ENCODE measurements at regions not wholly inside any gene's neighbourhood (a gene's known extent, or its start where the extent isn't known, plus 50 kb on each side); places are given as distances from the start of the nearest gene placed in this dataset.
A peak's percentile ranks its signal among the peaks of the same experiment; 100 is the strongest.

DNA sequence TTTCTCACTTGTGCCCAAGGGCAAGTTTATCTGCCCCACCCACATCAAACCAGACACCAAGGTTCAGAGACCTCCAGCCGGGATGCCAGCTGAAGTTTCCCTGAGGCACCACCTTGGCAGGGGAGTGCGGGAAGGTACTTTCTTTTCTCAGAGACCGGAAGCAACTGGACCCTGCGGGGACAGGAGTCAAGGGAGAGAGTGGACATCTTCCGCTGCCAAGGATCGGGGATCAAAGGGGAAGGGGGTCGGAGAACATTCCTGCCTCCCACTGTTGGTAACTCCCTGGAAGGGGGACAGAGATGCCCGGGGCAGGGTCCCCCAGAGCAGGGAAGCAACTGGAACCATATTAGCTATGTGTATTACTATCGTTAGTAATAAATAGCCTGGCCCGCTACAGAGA lies 161.8 kb downstream of the DICER1 start:
- DNase-seq (ENCODE audit: low spot score): no peak

DNA sequence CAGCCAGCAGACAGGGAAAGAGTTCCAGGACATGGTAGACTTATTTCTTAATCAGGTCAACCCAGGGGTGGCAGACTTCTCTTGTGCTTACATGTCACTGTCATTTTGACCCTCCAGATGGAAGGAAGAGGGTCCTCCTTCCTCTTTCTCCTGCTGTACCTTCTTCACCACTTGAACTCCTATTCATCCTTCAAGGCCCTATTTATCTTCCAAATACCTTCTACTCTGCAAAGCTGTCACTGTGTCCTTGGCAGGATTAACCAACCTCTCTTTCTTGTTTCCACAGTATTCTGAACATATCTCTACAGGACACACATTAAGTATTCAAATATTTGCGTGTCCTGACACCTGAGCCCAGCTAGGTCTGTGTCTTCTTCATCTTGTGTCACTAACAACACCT lies 163.1 kb downstream of the DICER1 start:
- DNase-seq (ENCODE audit: low spot score): no peak

GRCh38 chr14:94992046-94992445 lies 165.3 kb downstream of the DICER1 start:
- no peak for DNase-seq (ENCODE audit: low spot score)

DNA sequence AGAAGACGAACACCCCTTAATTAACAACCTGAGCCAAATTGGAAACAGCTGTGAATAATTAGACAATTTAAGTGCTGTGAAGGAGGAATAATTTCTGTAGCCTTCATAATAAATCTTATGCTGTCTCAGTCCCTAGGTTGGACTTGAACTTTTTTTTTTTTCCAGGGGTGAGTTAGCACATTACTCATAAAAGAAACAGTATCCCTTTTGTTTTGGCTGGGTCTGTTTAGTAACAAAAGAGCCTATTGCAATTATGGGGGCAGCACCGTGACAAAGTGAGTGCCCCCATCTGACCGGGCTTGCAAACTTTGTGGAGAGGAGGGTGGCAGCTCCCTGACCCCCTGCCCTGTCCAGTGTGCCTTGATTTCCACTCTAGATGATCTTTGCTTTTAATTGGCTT lies 167.4 kb downstream of the DICER1 start:
- DNase-seq (ENCODE audit: low spot score): no peak

DNA sequence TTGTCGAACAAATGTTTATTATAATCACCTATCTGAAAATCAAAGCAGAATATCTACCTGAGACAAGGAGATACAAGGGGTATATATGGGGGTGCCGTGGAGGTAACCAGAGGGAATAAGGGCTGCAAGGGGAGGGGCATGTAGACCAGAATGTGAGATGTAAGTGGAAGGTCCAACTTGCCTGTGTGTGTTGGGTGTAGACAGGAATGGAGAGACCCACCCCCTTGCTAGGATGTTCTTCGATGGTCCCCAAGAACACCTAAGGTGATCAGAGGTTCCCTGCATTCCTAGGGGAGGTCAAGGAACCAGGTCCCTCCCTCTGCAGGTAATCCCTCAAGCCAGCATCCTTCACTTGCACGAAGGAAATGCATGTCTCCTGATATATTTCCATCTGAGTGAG lies 167.9 kb downstream of the DICER1 start:
- DNase-seq (ENCODE audit: low spot score): no peak

GRCh38 chr14:94987409-94987808 lies 169.9 kb downstream of the DICER1 start:
- no peak for DNase-seq (ENCODE audit: low spot score)

DNA sequence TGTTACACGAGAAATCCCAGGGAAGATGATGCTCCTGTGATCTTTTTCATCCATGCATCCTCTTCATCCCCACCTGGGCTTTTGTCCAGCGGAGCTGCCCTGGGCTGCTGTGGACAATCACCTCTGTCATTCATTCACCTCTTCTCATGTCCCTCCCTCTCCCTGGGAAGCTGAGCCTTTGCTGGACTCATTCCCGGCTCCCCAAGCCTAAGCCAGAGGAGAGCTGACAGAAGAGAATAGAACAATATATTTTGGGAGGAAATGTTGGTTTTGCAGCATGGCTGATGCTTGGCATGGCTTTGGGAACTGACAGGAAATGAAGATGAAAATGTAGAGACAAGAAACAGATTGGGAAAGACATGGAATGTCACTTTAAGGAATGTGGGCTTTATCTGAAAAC lies 177.4 kb downstream of the DICER1 start:
- no peak for DNase-seq (ENCODE audit: low spot score)

GRCh38 chr14:94977016-94977415 lies 180.3 kb downstream of the DICER1 start:
- DNase-seq (ENCODE audit: low spot score): no peak

GRCh38 chr14:94975366-94975765 lies 182.0 kb downstream of the DICER1 start:
- no peak for DNase-seq (ENCODE audit: low spot score)

GRCh38 chr14:94974893-94975292 lies 182.4 kb downstream of the DICER1 start:
- no peak for DNase-seq (ENCODE audit: low spot score)

- no peak for DNase-seq (ENCODE audit: low spot score)
These were observed 182.9 kb downstream of the DICER1 start for GRCh38 chr14:94974422-94974821.

GRCh38 chr14:94971750-94972149 lies 185.6 kb downstream of the DICER1 start:
- peak; percentile 46 for DNase-seq (ENCODE audit: low spot score)

GRCh38 chr14:94970941-94971730 lies 186.2 kb downstream of the DICER1 start:
- no peak for DNase-seq (ENCODE audit: low spot score)

- no peak for DNase-seq (ENCODE audit: low spot score)
These were observed 187.6 kb downstream of the DICER1 start for GRCh38 chr14:94969766-94970165.

- no peak for DNase-seq (ENCODE audit: low spot score)
These were observed 190.5 kb downstream of the DICER1 start for GRCh38 chr14:94966868-94967267.

GRCh38 chr14:94966344-94966743 lies 191.0 kb downstream of the DICER1 start:
- DNase-seq (ENCODE audit: low spot score): no peak

- no peak for DNase-seq (ENCODE audit: low spot score)
These were observed 191.6 kb downstream of the DICER1 start for GRCh38 chr14:94965551-94966313.

GRCh38 chr14:94964931-94965330 lies 192.4 kb downstream of the DICER1 start:
- DNase-seq (ENCODE audit: low spot score): no peak

DNA sequence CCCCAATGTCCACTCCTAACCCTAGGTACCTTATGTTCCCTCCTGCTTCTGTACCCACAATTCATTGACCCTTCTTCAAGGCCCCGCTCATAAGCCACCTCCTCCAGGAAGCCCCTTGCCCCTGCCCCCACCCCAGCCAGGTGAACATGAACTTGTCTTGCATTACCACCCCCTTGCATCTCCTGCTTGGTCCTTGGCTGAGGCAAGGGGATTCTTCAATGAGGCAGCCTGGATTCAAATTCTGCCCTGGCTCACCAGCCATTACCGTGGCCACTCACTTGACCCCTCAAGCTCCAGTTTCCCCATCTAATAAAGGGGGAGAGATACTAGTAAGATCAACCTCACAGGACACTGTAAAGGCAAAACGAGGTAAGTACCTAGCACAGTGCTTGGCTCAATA lies 193.1 kb downstream of the DICER1 start:
- no peak for DNase-seq (ENCODE audit: low spot score)

- no peak for DNase-seq (ENCODE audit: low spot score)
These were observed 193.1 kb upstream of the GSC start for GRCh38 chr14:94963051-94963450.

- DNase-seq (ENCODE audit: low spot score): no peak
These were observed 192.3 kb upstream of the GSC start for GRCh38 chr14:94962166-94962575.

DNA sequence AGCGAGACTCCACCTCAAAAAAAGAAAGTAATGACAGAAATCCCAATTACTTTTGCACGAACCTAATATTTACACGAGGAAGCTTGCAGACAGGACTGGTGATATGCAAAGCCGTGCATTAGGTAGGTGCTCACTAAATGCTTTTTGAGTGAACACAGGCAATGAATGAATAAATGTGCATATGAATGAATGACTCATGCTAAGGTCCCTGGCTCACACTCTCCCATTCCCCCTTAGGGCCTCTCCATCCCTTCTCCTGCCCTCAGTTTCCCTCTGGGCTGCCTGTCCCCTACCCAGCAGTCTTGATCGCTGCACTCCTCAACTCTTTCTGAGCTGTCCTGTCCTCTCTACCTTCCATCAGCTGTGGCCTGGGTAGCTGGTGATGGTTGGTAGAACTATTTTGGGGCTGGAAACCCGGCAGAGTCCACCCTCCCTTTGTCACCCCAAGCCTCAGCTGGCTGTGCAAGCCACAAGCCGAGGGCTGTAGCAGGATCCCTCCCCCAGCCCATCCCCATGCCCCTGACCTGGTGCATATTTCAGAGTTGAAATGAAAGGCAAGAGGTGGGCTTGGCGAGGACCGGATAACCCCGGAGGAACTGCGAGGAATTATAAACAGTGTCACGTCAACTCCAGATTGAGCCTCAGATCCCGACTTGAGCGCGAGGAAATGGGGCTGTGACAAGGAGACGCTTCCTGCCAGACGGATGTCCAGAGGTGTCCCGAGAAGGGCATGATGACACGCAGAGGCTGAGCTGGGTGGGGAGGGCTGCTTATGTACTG lies 191.7 kb upstream of the GSC start:
- no peak for DNase-seq (ENCODE audit: low spot score)
